HG02885 (cell line): ENCODE measurements at regions not wholly inside any gene's neighbourhood (a gene's known extent, or its start where the extent isn't known, plus 50 kb on each side); places are given as distances from the start of the nearest gene placed in this dataset.
A peak's percentile ranks its signal among the peaks of the same experiment; 100 is the strongest.

ENCODE experiments used
- ATAC-seq: cut with Tn5 transposase; IDR thresholded peaks from one replicate; pipeline ENCODE4 v1.9.1; 2021; ENCODE audit warnings: mild to moderate bottlenecking; ENCODE audit not compliant: unreplicated experiment, poor library complexity

DNA sequence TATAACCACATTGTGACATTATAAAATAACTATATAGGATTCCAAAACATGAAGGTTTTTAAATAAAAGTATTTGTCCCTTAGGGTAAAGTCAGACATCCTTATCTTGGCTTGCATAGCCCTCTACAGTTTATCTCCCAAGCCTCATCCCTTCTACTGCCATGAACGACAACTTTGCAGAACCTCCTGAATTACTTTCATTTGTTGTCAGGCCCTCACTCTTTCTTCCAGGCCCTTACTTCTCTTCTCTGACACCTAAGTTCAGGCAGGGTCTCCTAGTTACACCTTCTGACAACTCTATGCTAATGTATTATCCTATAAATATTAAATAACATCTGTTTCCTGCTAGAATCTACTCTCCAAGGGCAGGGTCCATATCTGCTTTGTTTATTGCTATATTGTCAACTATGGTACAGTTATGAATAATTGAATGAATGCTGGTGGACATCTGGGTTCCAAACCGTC, 115.7 kb upstream of the MDM1 start:
- ATAC-seq: no peak

DNA sequence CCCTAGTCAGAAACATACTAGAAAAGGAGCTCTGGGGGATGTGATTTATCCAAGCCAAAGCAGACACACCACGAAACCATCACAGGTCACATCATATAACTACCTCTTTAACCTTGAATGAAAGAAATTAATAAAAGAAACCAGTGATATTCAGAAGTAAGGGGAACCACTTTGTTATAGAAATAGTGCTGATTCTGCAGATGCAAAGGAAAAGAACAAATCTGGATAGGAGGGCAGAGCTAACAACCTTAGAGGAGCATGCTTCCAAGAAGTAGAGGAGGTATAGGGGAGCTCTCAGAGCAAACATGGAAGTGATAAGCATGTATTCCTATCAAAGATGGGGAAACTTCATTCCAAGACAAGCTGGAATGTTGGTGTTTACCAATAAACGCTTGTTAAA, 117.0 kb upstream of the MDM1 start:
- ATAC-seq: no peak

DNA sequence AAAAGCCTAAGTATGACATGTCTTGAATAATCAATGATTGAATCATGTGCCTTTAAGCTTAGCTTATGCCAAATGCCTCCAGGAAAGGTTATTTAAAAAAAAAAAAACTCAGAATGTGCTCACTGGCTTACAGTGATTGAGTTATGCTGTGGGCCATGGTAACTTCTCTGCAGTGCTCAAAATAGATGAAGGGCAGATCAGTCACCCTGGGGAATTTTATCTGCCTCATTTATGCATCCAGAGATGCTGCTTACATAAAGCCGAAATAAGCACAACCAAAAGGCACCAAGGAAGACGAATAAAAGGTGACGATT, 118.7 kb upstream of the MDM1 start:
- no peak for ATAC-seq

DNA sequence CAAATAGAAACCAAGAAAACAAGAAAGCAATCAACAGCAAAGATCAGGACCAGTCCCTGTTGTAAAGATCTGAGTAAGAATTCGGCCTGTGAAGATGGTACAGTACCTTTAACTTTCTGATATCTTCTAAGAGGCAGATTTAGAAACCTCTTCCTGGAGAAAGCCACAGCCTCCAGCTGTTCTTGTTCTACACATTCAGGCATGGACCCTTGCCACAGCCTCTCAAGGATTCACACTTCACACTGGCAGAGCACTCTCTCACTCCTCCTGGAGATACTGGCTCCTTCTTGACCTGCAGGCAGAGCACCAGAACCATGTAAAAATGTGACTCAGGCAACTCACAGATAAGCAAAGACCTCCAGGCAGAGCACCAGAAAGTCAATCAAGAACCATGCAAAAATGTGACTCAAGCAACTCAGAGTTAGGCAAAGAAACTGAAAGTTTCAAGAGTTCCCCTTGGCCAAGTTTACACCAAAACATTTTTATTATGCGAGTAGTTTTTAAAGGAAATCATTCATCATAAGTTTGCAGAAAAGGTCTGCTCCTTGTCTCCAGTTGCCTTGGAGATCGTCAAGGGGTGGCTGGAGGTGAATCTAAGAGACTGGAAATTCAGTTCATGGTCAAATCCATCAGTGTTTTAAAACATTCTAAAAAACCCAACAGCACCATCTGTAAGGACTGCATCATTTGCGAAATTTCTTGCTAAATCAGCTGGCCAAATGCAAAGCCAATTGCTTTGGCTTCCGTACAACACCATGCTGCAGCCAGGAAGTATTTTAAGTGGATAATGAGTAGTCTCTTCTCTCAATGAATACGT, 119.3 kb upstream of the MDM1 start:
- ATAC-seq: peak; percentile 76

DNA sequence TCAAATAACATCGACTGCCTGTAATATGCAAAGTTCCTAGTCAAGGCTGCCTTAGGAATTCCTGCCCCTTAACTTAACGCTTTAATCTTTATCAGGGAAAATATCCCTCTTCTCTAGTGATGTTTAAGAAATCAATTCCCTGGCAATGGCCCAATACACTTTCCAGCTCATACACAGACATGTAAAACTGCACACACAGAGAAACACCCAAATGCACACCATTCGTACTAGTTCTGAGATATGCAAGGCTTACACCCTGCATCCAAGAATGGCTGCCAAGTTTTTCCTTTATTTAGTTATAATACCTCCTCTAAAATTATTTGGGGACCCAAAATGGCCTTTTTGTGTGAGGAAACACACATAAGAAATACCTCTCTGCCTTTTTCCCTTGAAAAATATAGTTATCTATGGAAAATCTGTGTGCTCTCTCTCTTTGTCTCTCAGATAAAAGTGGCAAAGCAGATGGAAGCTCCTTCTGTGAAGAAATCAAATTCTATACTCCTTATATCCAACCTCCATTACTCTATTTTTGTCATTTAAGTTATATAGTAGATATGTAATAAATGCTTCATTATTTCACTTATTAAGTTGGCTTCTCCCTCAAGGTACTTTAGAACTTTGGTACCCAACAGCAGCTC, 120.0 kb upstream of the MDM1 start:
- ATAC-seq: no peak

DNA sequence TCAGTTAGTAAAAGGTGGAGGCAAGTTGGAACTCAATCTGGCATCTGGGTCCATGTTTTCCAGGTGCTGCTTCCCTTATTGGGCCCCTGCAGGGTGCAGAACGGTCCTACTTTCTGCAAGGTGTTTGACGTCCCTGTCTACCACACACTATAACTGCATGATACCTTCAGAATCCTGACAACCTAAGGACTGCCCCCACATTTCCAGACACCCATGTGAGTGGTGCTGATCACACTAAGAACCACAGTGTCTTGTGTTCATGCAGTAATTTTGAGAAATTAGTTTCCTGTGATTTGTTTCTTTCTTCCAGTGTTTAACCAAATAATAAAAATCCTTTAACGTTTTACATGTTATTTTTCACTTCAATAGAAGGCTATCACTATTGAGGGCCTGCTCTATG, 121.1 kb upstream of the MDM1 start:
- ATAC-seq: no peak

DNA sequence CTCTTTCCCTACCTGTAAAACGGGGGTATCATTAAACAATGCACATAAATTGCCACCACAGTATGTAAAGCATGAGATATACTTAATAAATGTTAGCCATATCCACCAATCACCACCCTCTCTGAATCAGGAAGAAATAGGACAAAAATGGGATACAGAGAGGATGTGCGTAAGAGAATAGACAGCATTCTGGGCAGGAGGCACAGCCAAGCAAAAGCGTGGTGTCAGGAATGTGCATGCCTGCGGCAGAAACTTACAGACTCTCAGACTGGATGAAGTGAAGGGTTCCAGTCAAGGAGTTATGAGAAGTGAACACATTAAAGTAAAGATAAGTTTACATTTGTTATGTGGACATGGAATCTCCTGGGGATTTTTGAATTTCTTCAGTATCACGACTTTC, 121.7 kb upstream of the MDM1 start:
- ATAC-seq: no peak

DNA sequence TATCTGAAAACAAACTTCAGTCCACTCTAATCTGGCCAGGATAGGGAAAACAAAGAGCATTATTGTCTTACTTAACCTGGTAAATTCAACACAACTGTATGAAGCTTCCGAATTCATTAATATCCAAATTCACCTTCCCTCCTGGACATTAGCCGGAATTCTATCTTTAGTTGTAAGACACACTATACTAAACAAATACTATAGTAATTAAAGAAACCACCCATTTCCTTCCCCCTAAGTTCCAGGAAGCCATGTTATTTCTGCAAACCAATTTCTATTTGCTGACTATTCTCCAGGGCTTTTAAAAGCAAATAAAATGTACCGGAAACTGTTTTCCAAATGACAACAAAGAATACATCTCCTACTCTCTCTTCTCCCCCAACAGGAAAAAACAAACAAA, 122.7 kb upstream of the MDM1 start:
- no peak for ATAC-seq

DNA sequence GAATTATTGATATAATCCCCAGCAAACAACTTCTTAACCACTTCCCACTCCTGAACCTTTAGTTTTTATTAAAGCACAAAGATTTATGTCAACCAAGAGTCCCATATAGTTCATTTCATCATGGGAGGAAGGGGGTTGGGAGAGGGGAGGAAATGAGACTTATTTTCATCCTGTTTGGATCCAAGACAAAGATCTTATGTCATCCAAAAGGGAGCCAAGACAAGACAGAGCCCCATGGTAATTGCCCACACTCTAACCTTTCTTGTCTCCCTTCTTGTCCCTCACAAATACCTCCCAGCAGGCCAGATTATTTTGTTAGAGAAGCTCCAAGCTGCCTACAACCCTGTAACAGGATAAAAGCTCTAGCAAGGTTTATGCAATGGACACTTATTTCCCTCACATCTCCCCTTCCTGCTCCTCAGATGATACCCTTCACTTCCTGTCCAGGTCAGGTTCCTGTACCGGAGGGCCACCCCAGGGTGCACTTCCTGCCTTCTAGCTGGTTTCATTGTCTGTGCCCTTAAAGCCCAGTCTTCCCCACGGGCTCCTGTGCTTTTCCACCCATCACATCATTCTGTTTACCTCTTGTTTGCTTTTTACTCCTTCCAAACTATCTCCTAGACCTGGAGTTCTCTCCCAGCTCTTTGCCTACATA, 123.7 kb upstream of the MDM1 start:
- ATAC-seq: no peak

DNA sequence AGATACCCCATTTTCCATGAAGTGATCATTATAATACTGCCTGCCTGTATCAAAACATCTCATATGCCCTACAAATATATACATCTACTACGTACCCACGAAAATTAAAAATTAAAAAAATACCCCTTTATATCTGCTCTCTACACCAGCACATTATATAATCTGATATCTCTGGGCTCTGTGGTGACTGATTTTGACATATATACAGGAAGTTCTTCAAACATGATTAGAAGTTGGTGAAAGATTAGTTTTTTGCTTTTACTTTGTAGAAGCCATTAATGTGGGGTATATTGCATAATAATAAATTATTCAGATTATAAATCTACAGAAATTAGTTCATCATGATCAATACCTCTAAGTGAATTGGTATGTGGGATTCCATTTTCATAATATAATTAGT, 126.7 kb upstream of the MDM1 start:
- ATAC-seq: no peak

DNA sequence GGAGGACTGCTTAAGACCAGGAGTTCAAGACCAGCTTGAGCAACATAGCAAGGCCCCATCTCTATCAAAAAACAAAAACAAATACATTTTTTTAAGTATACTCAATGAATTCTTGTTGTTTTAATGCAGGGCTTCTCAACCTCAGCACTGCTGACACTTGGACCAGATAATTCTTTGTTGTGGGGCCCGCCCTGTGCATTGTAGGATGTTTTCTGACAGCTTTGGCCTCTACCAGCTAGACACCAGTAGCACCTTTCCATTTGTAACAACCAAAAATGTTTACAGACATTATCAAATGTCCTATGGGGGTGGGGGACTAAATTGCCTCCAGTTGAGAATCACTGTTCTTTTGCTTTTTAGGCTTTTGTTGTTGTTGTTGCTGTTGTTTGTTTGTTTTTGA, 128.1 kb upstream of the MDM1 start:
- no peak for ATAC-seq

DNA sequence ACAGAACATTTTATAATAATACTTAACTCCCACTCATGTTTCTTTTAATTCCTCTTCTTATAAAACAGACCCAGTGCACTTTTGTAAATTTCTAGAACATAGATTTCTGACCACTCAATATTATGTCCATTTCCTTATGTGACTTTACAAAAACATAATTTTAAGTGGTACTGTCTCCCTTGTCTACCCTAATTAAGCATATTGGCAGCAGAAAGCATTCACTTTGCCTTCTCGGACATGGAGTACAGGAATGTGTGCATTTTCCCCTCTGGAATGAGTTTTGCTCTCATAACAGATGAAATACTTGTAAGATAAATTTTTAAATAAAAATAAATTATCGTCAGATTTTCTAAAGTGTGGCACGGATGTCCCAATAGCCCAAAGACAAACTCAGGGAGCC, 129.5 kb upstream of the MDM1 start:
- ATAC-seq: no peak

DNA sequence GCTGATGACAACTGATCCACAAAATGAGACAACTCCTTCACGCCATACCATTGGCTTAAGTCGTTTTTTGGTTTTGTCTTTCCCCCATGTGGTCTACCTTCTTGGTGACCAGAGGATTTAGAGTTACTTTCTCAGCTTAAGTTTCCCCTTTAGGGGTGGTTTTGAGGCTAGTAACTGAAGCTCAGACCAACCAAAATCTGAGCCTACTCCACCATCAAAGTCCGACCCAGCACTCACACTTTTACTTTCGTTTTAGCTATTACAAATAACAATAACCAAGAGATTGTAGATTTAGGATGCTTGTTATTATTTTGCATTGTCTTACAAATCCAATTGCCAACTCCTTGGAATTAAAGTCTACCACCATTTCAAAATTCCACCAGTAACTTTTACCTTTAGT, 130.6 kb upstream of the MDM1 start:
- ATAC-seq: peak; percentile 62

DNA sequence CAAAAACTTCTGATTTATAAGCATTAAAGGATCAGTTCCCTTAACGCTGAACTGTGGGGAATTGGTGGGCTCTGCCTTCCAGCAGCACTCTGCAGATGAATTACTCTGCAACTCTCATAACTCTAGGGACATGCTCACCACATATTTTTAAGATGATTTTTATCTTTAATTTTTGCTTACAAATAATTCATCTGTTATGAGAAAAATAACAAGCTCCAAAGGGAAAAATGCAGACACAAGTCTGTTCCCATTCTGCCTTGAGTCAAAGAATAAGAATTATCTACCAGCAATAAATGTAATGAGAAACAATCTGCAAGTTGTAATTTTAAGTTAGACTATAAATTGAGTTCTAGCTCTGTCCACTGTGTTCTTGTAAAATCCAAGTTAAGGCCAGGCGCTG, 133.1 kb upstream of the MDM1 start:
- ATAC-seq: no peak

DNA sequence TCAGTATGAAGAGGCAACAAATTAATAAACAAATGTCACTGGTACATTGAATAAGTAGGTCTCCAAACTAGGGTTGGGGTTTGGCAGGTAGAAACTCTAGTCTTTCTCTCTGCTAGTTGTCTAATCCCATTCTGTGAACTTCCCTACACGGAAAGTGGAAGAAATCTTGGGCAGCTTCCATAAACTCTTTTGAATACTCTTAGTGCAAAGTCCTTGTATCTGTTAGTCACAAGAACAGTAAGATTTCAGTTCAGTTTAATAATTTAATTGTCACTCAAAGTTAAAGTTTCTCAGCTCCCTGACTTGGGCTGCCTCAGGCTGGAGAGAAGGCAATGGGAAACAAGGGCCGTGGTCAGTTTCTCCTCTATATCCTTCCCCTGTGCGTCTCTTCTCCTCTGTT, 135.4 kb upstream of the MDM1 start:
- ATAC-seq: no peak

DNA sequence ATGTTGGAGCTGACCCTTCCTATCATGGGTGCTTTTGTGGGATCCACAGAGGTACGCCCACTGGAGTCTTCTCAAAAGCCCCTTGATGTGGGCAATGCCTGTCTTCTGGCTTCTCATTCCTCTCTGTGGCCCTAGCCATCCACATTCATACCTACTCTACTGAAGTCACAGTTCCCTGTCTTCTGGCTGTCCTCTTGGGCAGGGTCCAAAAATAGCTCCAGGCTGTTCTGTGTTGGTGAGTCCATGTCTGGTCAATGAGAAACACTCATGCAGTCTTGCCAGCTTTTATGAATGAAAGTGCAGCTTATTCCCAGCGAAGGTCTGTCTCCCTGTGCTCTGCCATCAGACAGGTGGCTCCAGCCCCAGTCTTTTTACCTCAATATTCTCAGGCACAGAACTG, 135.9 kb upstream of the MDM1 start:
- ATAC-seq: no peak

DNA sequence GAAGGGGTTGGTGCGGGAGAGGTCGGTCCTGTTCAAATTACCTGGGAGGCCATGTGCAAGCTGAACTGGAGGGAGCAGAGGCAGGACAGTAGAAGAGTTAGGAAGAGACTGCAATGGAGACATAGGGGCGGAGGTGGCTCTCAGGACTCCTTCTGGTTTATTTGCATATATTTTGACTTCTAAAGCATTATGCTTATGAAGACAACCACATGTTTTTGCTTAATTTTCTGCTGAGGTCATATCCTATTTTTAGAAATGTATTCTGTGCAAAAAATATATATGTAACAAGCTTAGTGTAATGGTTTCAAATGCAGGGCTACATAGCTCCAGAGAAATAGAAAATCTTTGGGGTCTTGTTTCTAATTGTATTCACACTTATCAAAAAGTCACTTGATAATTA, 137.0 kb upstream of the MDM1 start:
- no peak for ATAC-seq

DNA sequence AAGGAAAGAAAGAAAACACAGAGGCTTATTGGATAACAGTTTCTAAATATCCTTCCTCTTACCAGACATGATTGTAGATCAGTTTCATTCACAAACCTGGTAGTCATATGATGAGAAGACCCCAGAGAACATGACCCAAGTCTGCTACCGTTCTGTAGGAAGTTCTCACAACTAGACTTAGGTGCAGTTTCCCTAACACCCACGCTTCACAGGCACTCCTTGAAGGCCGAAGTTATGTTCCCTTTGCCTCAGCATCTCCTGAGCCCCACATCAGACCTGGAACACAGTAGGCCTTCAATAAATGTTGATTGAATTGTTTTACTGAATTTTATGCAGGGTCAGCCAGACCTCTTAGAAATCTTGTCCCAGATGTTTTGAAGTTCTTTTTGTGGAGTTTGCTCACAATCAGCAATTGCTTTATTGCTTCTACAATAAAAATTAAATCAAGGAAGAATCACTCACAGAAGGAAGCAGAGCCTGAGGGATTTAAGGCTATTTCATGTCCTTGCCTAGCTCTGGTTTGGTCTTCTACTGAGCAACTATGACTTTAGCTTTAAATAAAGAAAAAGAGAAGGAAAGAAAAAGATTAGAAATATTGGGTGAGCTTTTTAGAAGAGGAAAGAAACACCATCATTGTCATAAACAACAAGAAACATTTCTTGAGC, 138.6 kb upstream of the MDM1 start:
- no peak for ATAC-seq

DNA sequence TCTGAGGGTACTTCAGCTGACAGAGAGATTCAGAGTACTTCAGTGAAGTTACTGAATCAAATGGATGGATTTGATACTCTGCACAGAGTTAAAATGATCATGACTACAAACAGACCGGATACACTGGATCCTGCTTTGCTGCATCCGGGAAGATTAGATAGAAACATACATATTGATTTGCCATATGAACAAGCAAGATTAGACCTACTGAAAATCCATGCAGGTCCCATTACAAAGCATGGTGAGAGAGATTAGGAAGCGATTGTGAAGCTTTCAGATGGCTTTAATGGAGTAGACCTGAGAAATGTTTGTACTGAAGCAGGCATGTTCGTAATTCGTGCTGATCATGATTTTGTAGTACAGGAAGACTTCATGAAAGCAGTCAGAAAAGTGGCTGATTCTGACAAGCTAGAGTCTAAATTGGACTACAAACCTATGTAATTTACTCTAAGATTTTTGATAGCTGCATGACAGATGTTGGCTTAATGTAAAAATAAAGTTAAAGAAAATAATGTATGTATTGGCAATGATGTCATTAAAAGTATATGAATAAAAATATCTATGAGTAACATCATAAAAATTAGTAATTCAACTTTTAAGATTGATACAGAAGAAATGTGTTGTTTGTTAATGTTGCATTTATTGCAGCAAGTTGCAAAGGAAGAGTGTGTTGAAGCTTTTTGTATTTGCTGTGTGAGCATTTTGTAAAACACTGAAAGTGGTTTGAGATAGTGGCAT, 136.1 kb upstream of the RAP1B start:
- ATAC-seq: no peak

DNA sequence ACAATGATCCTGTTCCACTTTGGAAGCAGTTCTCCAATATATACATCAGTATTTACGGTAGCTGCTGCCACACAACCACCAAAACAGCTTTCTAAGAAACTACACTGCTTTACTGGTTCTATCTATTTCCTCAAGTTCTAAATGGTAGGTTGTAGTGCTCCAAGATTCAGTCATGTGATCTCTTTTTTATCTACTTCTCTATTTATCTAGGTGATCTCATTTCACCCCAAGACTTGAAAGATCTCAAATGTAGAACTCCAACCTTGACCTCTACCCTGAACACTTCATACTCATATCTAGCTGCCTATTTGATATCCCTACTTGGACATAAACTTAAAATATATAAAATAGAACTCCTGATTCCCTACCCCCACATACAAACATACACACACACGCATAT, 133.9 kb upstream of the RAP1B start:
- ATAC-seq: no peak
